Daoy (cell line): ENCODE measurements at regions not wholly inside any gene's neighbourhood (a gene's known extent, or its start where the extent isn't known, plus 50 kb on each side); places are given as distances from the start of the nearest gene placed in this dataset.

Experiments
- DNase-seq: peaks from one replicate; pipeline ENCODE4 v3.0.0-alpha.2; 2015; ENCODE audit warnings: low read depth

- no peak for DNase-seq
Observed at GRCh38 chr4:181672751-181673150, 570.5 kb upstream of the TENM3 start.

- DNase-seq, result no peak
Observed at GRCh38 chr4:181674315-181674875, 568.8 kb upstream of the TENM3 start.

DNA sequence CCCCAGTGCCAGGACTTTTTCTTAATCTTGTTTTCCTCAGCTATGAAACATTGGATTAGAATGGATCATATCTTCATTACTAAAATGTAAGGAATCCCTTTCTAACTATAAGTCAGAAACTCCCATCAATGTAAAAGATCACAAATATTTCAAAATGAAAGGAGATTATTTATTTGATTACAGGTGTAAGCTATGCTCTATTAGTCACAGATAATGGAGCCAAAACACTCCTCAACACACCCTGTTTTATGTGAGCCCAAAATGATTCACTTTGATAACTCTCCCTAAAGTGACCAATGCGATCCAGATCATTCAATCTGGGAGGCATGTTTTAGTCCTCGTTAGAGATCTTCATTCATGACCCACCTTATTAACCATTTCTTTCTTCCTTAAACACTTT lies 566.7 kb upstream of the TENM3 start:
- no peak for DNase-seq

GRCh38 chr4:181677201-181677600 lies 566.0 kb upstream of the TENM3 start:
- no peak for DNase-seq

DNA sequence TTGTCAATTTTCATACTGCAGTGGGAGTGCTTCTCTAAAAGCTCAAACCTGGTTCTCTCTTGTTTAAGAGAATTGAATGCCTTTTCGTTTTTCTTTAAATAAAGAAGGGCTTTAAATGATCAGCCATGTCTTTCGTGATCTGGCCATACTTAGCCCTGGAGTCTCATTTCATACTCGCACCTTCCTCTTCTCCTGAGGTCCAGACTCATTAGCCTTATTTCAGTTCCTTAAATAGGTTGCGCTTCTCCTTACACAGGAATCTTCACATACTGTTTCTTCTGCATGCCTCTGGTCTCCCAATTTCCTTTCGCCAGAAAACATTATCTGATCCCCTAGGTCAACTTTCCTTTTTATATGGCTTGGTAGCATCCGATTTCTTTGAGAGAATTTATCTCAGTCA lies 565.6 kb upstream of the TENM3 start:
- no peak for DNase-seq

DNA sequence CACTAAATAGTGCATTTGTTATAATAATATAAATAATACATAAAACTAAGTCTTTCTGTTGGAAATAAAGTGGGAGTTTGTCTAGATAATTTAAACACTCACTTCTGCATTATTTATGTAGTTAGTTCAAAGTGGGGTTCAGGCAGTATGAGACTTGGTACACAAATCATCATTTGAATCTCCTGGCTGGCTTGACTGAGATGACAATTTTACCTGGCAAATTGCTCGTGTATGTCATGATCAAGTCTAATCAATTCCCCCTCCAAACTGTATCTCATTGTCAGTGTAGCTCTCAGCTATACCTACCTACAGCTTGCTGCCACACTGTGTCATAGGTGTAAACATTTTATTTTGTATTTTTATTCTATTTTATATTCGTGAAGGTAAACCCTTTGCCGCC lies 563.4 kb upstream of the TENM3 start:
- no peak for DNase-seq

GRCh38 chr4:181682367-181683047 lies 560.7 kb upstream of the TENM3 start:
- DNase-seq, result no peak

DNA sequence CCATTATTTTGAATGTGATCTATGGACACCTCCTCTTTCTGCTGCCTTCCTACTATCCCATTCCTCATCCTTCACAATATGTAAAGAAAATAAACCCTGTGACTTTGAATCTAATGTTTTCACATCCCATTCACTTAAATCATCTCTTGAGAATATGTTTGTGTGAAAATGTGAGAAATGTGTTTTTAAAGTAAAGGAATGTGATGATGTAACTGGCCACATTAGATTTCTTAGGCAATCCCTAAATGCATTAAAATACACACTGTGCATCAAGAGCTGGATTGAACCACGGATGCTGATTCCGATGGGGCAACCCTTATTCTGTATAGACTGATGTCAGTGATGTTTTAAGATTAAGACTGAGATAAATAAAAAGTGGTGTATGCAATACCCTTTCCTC lies 558.9 kb upstream of the TENM3 start:
- DNase-seq, result no peak

DNA sequence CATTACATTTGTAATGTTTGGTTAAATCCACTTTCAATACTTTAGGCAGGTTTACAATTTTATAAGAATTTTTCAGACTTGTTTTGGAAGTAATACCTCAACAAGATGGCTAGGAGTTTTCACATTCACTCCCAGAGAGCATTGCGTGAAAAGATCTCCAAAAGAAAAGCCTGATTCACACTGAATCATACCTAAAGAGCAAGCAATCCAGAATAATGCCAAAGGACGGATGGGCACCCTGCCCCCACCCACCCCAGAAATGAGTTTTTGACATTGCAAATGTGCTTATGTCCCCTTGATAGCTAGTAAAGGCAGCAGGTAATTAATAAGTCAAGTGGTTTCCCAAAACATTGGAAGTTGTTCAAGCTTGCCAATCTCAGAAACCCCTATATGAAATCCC lies 557.7 kb upstream of the TENM3 start:
- peak; percentile 42 for DNase-seq

- DNase-seq, result peak; percentile 61
Observed at GRCh38 chr4:181685911-181686310, 557.3 kb upstream of the TENM3 start.

- no peak for DNase-seq
Observed at GRCh38 chr4:181687116-181687515, 556.1 kb upstream of the TENM3 start.

DNA sequence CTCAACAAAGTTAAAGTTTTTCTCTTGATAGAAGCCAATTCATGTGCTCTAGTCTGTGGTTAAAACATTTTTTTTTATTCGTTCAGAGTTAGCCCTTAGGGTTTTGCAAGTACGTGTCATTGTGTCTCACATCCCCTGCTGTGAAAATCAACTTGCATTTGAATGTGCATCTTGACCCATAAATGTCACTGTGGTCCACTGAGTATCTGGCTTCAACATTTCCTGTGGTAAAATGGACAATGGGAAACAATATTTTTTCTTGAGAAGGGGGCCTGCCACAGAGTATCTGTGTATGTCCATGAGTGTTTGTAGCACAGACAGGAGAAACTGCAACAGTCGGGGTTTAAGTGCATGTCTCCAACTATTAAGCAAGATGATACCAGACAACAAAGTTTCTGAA lies 554.8 kb upstream of the TENM3 start:
- peak; percentile 69 for DNase-seq

GRCh38 chr4:181688872-181689271 lies 554.3 kb upstream of the TENM3 start:
- peak; percentile 69 for DNase-seq

DNA sequence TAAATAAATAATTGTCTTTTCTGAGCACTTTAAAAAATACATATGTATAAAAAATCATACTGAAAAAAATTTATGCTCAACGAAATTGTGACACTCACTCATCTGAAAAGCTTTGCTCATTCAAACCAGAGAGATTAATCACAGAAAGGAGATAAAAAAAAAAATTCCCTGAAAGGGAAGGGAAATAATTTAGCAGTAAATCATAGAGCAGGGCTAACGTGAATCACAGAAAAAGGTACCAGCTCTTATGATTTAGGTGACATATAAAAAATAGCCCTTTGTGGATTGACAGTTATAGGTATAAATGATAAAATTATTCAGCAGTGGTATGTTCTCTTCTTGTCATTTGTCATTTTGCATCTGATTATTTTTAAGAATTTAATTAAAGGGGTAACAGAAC lies 552.7 kb upstream of the TENM3 start:
- DNase-seq, result no peak

DNA sequence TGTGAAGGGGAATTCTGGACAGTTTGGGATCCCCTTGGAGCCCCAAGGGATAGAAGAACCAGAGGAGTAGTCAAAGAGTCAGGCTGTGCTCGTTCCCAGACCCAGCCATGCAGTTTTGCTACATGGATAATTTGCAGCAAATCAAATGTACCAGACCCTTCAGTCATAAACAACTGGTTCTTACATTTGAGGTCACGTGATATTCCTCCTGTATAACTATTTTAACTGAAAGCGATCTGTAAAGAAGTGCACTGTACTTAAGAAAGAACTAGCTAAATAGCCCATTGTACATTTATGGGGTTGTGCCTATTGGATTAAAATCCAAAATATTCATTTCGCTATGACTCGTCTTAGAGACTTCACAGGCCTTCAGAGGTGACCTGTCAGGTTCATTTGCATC lies 550.2 kb upstream of the TENM3 start:
- no peak for DNase-seq

DNA sequence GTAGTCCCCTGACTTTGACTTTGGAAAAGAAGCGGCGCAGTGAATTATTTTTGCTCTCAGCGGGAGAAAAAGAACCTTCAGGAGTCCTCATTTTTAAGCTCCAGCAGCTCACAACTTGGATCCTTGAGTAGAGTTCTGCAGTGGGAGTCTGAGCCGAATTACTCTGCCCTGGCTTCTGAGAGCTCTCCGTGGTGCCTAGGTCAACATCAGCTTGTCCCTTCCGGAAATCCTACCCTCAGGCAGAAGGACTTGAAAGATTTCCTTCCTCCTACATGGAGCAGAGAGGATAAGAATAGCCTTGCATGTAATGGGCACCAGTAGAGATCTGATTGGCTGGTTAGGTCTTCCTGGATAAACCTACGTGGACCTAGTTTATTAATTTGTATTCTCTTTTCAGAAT lies 549.7 kb upstream of the TENM3 start:
- DNase-seq, result no peak

DNA sequence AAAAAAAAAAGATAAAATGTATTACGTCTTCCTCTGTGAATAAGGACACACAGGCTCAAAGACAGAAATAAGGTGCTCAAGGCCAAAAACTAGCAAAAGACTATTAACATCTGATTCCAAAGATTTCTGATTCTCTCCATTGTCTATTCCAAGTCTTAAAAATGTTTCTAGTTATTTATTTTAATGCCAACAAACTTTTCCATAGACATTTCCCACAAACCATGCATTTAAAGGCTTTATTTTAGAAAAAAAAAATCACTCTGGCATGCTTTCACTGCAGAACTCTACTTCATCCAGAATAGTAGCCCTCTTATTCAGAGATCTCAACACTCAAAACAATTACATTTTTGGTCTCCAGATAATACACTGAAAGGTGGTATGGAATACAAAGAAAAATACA lies 545.0 kb upstream of the TENM3 start:
- DNase-seq, result no peak

- DNase-seq, result no peak
Observed at GRCh38 chr4:181701214-181701613, 542.0 kb upstream of the TENM3 start.

DNA sequence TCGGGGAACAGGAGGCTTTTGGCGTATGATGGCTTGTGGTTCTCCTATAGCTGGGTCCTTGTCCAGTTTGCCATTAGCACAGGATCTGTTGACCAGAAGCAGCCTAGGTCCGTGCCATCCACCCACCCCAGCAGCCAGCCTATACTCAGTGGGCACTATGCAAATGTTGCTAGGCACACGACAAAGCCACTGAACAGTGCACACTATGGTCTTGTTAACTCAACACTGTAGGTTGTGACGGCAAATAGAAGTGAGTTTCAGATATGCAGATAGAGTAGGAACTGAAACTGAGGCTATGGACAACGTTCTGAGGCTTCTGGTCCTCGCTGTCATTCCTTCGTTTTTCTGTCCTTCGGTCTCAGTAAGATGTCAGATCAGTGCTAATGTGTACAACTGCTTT lies 541.3 kb upstream of the TENM3 start:
- no peak for DNase-seq

DNA sequence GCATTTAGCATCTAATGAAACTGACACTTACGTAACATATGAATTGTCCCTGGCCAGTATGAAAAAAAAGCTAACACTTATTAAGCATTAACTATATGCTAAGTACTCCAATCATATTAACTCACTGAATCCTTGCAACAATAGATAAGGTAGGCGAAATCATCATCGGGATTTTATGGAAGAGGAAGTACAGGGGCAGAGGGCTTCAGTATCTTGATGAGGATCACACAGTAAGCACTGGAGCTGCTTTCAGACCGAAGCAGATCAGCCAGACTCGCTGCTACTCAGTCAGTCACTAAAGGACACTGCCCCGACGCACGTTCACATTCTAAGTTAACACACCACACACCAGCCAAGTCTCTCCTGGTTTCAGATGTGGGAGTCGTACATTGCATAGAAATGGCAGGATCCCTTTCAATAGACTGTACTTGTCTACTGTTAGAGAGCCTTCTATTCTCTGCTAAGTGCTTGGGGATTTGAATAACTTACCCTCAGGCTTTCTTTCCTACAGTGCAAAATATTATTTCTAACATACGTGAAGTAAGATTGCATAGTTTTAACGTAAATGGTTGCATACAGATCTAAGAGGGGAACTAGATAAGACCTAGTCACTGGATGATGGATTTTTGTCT lies 540.2 kb upstream of the TENM3 start:
- DNase-seq, result no peak

DNA sequence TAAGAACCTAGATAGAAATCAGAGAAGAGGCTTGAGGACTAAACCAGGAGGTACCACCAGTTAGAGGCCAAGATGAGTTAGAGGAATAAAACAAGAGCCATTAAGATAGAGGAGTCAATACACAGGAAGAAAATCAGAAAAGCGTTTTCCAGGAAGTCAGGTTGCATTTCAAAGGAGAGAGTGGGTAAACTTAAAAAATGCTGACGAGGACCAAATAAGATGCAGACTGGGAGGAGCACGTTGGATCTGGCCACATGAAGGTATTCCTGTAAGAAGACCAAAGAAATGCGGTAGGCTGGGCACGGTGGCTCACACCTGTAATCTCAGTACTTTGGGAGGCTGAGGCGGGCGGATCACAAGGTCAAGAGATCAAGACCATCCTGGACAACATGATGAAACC lies 533.1 kb upstream of the TENM3 start:
- no peak for DNase-seq

- no peak for DNase-seq
Observed at GRCh38 chr4:181711387-181711786, 531.8 kb upstream of the TENM3 start.

- DNase-seq, result no peak
Observed at GRCh38 chr4:181728305-181728966, 514.8 kb upstream of the TENM3 start.
